Umbilical cord (tissue), 1 donor: ENCODE measurements at regions not wholly inside any gene's neighbourhood (a gene's known extent, or its start where the extent isn't known, plus 50 kb on each side); places are given as distances from the start of the nearest gene placed in this dataset.

Experiments used
- DNase-seq: peaks from one replicate; pipeline ENCODE4 v3.0.0-alpha.2; 2015; ENCODE audit warnings: low spot score

- peak; percentile 55 for DNase-seq
Observed at GRCh38 chr1:87953732-87954344, 625.2 kb downstream of the LMO4 start.

- no peak for DNase-seq
Observed at GRCh38 chr1:87955038-87955437, 626.4 kb downstream of the LMO4 start.

- DNase-seq = no peak
Observed at GRCh38 chr1:87956072-87956471, 627.4 kb downstream of the LMO4 start.

GRCh38 chr1:87956750-87957149 is 628.1 kb downstream of the LMO4 start:
- no peak for DNase-seq

- no peak for DNase-seq
Observed at GRCh38 chr1:87957331-87957730, 628.7 kb downstream of the LMO4 start.

GRCh38 chr1:87958201-87958600 is 629.5 kb downstream of the LMO4 start:
- no peak for DNase-seq

- DNase-seq = no peak
Observed at GRCh38 chr1:87958716-87959115, 630.0 kb downstream of the LMO4 start.

GRCh38 chr1:87959236-87959635 is 630.6 kb downstream of the LMO4 start:
- DNase-seq = peak; percentile 48

- no peak for DNase-seq
Observed at GRCh38 chr1:87961992-87962391, 633.3 kb downstream of the LMO4 start.

- no peak for DNase-seq
Observed at GRCh38 chr1:87963556-87963955, 634.9 kb downstream of the LMO4 start.

GRCh38 chr1:87965193-87965592 is 636.5 kb downstream of the LMO4 start:
- no peak for DNase-seq

GRCh38 chr1:87968197-87968955 is 639.7 kb downstream of the LMO4 start:
- DNase-seq = peak; percentile 67

GRCh38 chr1:87969040-87969439 is 640.4 kb downstream of the LMO4 start:
- no peak for DNase-seq

GRCh38 chr1:87972811-87973210 is 644.1 kb downstream of the LMO4 start:
- no peak for DNase-seq

GRCh38 chr1:87973896-87974295 is 645.2 kb downstream of the LMO4 start:
- no peak for DNase-seq

- no peak for DNase-seq
Observed at GRCh38 chr1:87976316-87976715, 647.6 kb downstream of the LMO4 start.

- no peak for DNase-seq
Observed at GRCh38 chr1:87977145-87977544, 648.5 kb downstream of the LMO4 start.

- DNase-seq = peak; percentile 23
Observed at GRCh38 chr1:87979079-87979478, 650.4 kb downstream of the LMO4 start.

GRCh38 chr1:87980494-87980893 is 651.8 kb downstream of the LMO4 start:
- DNase-seq = no peak

GRCh38 chr1:87981386-87981785 is 652.7 kb downstream of the LMO4 start:
- no peak for DNase-seq

- DNase-seq = no peak
Observed at GRCh38 chr1:87981810-87982209, 653.1 kb downstream of the LMO4 start.

- DNase-seq = no peak
Observed at GRCh38 chr1:87983841-87984240, 655.2 kb downstream of the LMO4 start.

GRCh38 chr1:87985071-87985470 is 656.4 kb downstream of the LMO4 start:
- DNase-seq = no peak
